M059J (cell line): ENCODE measurements at regions not wholly inside any gene's neighbourhood (a gene's known extent, or its start where the extent isn't known, plus 50 kb on each side); places are given as distances from the start of the nearest gene placed in this dataset.
A peak's percentile ranks its signal among the peaks of the same experiment; 100 is the strongest.

Experiments used
- DNase-seq: peaks from one replicate; pipeline ENCODE4 v3.0.0-alpha.2; 2012; ENCODE audit warnings: low read depth

- DNase-seq, result peak; percentile 60
These were observed 252.2 kb upstream of the ATP2B1 start for GRCh38 chr12:89960607-89961394.

DNA sequence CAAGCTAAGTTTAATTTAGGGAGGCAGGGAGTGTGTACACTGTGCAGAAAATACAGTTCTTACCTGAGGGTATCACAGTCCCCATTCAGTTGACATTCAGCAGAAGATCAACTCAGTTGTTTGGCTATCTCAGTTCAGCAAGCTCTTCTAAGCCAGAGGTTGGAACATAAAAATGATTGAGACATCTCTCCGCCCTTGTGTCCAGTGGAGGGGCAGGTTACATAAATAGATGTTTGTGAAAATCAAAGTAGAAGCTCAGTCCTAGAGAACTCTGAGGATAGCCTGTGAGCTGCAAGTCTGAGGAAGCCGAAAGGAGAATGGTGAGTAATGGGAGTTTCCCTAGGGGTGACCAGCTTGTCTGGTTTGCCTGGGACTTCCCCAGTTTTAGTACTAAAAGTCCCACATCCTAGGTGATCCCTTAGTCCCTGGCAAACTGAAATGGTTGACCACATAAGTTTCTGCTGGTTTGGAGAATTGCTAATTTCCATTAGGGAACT lies 251.4 kb upstream of the ATP2B1 start:
- DNase-seq, result peak; percentile 74

- DNase-seq, result peak; percentile 37
These were observed 250.5 kb upstream of the ATP2B1 start for GRCh38 chr12:89959179-89959578.

DNA sequence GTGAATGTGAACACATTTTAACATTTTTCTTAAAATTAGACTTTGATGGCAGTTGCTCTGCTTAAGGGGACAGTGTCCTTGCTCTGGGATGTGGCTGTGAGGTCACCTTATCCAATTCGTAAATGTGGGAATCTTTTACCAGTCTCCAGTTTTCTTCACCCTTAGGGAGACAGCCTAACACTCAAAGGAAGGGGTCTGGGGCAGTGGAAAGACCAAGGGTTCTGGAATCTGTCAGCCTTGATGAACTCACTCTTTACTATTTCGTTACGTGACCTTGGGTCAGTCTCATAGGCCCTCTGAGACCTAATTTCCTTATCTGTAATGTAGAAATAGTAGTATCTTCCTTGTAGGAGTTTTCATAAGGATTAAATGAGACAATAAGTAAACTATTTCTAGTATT lies 245.6 kb upstream of the ATP2B1 start:
- DNase-seq, result no peak

- no peak for DNase-seq
These were observed 243.0 kb upstream of the ATP2B1 start for GRCh38 chr12:89951694-89952060.

GRCh38 chr12:89951050-89951693 lies 242.5 kb upstream of the ATP2B1 start:
- peak; percentile 99 for DNase-seq

- DNase-seq, result peak; percentile 7
These were observed 241.8 kb upstream of the ATP2B1 start for GRCh38 chr12:89950421-89950820.

- peak; percentile 97 for DNase-seq
These were observed 241.0 kb upstream of the ATP2B1 start for GRCh38 chr12:89949457-89950195.

DNA sequence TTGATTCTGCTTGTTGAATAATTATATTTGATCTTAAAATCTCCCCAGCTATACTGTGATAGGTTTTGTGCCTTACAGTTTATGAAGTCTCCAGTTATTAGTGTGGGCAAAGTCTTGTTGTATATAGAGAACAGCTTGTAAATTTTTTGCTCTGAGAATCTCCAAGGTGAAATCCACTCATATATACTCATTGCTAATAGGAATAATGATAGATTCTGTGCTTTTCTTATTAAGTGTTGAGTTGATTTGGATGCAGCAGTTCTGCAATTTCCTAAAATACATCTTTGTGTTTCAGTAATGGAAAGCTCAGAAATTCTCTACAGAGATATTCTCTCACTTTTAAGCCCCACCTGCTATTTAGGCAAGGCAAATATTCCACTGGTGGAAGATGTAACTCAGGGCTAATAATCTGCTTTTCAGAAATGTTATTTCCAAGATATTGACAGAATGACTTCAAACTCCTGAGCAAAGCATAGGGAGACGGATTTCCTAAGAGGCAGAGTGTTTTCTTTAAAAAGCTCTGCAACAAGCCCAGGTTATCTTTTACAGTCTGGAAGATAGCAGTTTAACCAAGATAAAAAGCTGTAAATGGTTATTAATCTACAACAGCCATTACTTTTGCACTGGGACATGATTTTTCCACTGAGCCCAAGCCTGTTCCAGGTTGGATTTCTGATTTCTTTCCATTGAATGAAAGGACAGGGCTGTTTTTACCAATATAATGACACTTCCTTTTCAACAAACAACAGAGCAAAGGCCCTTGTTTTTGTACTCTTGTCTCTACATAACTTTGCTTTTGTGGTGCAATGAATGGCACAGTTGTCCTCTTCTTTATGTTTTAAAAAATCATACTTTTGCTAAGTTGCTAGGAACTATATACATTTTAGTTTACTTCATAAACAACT lies 239.9 kb upstream of the ATP2B1 start:
- no peak for DNase-seq

GRCh38 chr12:89947437-89948270 lies 239.0 kb upstream of the ATP2B1 start:
- DNase-seq, result peak; percentile 92

GRCh38 chr12:89946518-89947135 lies 238.0 kb upstream of the ATP2B1 start:
- no peak for DNase-seq

GRCh38 chr12:89945123-89945522 lies 236.5 kb upstream of the ATP2B1 start:
- no peak for DNase-seq

DNA sequence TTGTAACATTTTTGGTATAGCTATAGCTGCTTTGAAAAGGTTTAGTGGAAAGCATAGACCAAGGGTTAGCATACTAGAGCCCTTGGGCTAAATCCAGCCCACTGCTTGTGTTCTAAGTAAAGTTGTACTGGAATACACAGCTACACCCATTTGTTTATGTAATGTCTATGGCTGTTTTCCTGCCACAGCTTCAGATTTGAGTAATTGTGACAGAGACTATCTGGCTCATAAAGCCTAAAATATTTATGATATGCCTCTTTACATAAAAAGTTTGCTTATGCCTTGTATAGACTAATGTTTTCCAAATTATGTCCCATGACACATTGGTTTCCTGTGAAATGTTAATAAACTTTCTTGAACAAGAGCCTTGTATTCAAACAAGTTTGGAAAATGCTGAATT lies 234.8 kb upstream of the ATP2B1 start:
- DNase-seq, result peak; percentile 37

- no peak for DNase-seq
These were observed 232.8 kb upstream of the ATP2B1 start for GRCh38 chr12:89941436-89941835.

DNA sequence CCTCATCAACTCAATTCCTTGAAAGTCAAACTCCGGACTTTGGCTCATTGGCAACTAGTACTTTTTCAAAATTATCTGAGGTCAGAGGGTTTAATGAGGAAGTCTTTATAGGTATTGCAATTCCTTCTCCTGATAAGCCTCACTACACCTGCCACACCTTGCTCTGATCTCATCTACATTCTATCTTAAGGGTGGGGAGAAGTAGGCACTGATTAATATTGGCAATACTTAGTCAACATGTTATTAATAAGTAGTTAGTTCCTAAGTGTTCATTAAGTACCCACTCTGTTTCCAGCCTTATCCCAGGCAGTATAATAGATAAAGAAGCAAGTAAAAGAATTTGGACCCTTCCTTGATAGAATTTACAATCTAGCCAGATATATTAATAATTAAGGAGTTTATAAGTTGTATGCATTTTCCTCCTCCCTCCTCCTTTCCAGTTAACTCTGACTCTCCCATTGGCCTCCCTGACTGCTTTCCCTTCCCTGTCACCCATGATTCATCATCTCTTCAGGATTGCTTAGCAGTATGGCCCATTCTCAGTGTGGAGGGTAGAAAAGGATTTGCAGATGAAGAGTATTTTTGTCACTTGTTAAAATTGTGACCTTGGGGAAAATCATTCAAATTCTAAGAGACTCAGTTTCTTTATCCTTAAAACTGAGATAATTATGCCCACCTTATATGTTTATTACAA lies 231.0 kb upstream of the ATP2B1 start:
- DNase-seq, result peak; percentile 19

DNA sequence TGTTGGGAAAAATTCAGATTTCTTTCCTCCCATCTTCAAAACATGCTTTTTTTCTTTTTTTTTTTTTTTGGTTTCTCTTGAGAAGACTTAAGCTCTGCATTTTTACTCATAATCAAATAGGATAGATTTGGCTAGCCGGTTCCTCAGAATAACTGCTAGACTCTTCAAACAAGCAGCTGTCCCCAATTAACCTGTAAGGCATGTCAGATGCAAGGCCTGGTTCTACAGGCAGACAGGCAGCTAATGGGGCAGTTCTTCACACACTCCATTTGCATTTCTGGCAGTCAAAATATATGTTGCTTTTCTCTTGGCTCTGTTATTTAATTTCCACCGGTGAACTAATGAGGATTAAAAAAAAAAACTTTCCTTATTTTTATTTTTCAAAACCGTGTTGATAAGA lies 228.0 kb upstream of the ATP2B1 start:
- DNase-seq, result no peak

DNA sequence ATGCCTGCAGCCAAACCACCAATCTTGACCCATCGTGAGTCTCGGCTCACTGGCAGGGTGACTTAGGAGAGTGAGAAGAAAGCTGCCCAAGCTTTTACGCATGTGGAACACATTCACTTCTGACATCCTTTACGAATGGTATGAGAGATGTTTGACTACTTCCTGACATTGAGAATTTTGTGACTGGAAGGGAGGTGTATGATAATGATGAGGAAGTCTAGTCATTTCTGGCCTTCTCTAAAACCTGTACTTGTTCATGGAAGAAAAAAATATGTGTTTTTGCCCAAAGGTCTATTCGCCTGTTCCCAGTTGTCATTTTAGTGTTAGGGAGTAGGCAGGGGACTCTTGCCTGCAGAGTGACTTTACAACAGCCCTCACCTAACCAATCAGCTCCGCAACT lies 227.2 kb upstream of the ATP2B1 start:
- DNase-seq, result no peak

- peak; percentile 6 for DNase-seq
These were observed 225.3 kb upstream of the ATP2B1 start for GRCh38 chr12:89933911-89934310.

GRCh38 chr12:89932954-89933353 lies 224.3 kb upstream of the ATP2B1 start:
- peak; percentile 8 for DNase-seq

GRCh38 chr12:89928467-89928866 lies 219.8 kb upstream of the ATP2B1 start:
- DNase-seq, result no peak
